ENCODE measurements at regions not wholly inside any gene's neighbourhood (a gene's known extent, or its start where the extent isn't known, plus 50 kb on each side); places are given as distances from the start of the nearest gene placed in this dataset.

DNA sequence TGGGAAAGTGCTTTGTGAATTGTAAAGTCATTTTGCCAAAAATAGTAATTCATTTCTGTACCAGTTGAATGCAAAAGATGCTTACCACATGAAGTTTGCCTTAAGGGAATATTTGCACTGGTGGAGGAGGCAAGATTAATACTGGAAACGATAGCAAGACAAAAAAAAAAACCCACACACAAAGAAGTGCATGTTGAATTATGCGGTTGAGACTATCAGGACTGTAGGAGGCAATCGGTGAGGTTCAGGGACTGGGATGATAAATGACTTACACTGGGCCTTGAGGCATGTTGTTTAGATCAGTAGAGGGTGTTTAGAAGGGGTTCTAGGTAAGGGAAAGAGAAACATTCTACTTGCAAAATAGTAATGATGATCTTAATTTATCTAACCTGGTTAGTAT is 142.2 kb upstream of the HMGA2 start:
- TF ChIP-seq, protein P1, sequence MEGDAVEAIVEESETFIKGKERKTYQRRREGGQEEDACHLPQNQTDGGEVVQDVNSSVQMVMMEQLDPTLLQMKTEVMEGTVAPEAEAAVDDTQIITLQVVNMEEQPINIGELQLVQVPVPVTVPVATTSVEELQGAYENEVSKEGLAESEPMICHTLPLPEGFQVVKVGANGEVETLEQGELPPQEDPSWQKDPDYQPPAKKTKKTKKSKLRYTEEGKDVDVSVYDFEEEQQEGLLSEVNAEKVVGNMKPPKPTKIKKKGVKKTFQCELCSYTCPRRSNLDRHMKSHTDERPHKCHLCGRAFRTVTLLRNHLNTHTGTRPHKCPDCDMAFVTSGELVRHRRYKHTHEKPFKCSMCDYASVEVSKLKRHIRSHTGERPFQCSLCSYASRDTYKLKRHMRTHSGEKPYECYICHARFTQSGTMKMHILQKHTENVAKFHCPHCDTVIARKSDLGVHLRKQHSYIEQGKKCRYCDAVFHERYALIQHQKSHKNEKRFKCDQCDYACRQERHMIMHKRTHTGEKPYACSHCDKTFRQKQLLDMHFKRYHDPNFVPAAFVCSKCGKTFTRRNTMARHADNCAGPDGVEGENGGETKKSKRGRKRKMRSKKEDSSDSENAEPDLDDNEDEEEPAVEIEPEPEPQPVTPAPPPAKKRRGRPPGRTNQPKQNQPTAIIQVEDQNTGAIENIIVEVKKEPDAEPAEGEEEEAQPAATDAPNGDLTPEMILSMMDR (IDR thresholded peaks at IDR 0.05; ENCODE audit: poor library complexity): no peak
- TF ChIP-seq EZH2 (IDR thresholded peaks at IDR 0.05; ENCODE audit: borderline replicate concordance): no peak

Data from hepatocyte (in vitro differentiated cells).